Gastroesophageal sphincter (tissue), 4 donors: ENCODE measurements at regions not wholly inside any gene's neighbourhood (a gene's known extent, or its start where the extent isn't known, plus 50 kb on each side); places are given as distances from the start of the nearest gene placed in this dataset.

Source experiments
- ATAC-seq: fragments of 150-250 bp; one replicate; pipeline ENCODE4 v1.9.1; 2016; ENCODE audit warnings: mild to moderate bottlenecking, moderate library complexity
- H3K27ac ChIP-seq, 4 donors: fragments of 200-600 bp; sonication (generic) in 3 of 4; 1 replicate in 3 of 4; 2 replicates in 1 of 4; pipeline ENCODE4 v1.5.1; 2016 to 2019
- H3K27me3 ChIP-seq: fragments of 200-600 bp; sonication (generic); one replicate; pipeline ENCODE4 v1.5.1; 2019
- H3K36me3 ChIP-seq, 2 donors: fragments of 200-600 bp; sonication (generic); one replicate each; pipeline ENCODE4 v1.5.1; 2019; ENCODE audit warnings: control low read depth in 1 of 2
- H3K4me1 ChIP-seq, 3 donors: fragments of 200-600 bp; sonication (generic); 1 replicate in 2 of 3; 2 replicates in 1 of 3; pipeline ENCODE4 v1.5.1; 2016 to 2019; ENCODE audit warnings: control low read depth in 2 of 3
- H3K4me3 ChIP-seq, 2 donors: fragments of 200-600 bp; sonication (generic); one replicate each; pipeline ENCODE4 v1.5.1; 2019; ENCODE audit warnings: mild to moderate bottlenecking in 1 of 2, moderate library complexity in 1 of 2
- H3K9me3 ChIP-seq, 3 donors: fragments of 200-600 bp; sonication (generic); one replicate each; pipeline ENCODE4 v1.5.1; 2017 to 2019; ENCODE audit warnings: control low read depth in 2 of 3
- EP300 ChIP-seq: sonication (generic); formaldehyde crosslinking; IDR thresholded peaks from one replicate; pipeline ENCODE4 v1.6.1; 2017; ENCODE audit warnings: antibody characterized with exemption, mild to moderate bottlenecking
- POLR2A ChIP-seq, 2 donors: fragments of 450-650 bp; IDR thresholded peaks; one replicate each; pipeline ENCODE4 v1.6.1; 2017; ENCODE audit warnings: antibody characterized with exemption in 2 of 2, mild to moderate bottlenecking in 2 of 2, moderate library complexity in 1 of 2
- POLR2AphosphoS5 ChIP-seq: sonication (generic); formaldehyde crosslinking; IDR thresholded peaks from one replicate; pipeline ENCODE4 v1.6.1; 2017; ENCODE audit warnings: antibody characterized with exemption
- WGBS, 2 donors: methylation state at CpG; one replicate each; pipeline ENCODE4 v1.1.5; 2018; ENCODE audit warnings: low coverage in 1 of 2; 5-methylcytosine and 5-hydroxymethylcytosine counted together
- TF ChIP-seq, protein P1 (sequence below), 4 experiments: fragments of 200-600 bp in 2 of 4; fragments of 450-650 bp in 2 of 4; sonication (generic) in 1 of 4; IDR thresholded peaks; one replicate each; pipeline ENCODE4 v1.5.1; 2017 to 2019; ENCODE audit warnings: antibody characterized with exemption in 4 of 4, mild to moderate bottlenecking in 2 of 4, moderate library complexity in 2 of 4

DNA sequence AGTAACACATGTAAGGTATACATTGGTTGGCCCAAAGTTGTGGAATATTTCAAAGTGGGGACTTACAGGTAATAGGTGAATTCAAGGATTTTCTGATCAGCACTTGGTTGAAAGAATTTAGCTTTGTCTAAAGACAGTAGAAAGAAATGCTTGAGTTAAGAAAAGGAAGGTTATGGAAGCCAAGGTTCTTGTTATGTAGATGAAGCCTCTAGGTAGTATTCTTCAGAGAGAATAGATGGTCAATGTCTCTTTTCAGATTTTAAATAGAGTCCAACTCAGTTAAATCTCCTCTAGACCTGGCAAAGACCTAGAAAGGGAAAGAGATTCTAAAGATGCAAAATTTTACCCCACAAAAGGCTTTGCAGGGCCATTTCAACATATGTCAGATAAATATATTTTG is 157.4 kb downstream of the ANKRD30B start:
- H3K4me1 ChIP-seq = no peaks in the 10 kb centered on the region
- H3K36me3 ChIP-seq = no peaks in the 10 kb centered on the region
- no peak for ATAC-seq

DNA sequence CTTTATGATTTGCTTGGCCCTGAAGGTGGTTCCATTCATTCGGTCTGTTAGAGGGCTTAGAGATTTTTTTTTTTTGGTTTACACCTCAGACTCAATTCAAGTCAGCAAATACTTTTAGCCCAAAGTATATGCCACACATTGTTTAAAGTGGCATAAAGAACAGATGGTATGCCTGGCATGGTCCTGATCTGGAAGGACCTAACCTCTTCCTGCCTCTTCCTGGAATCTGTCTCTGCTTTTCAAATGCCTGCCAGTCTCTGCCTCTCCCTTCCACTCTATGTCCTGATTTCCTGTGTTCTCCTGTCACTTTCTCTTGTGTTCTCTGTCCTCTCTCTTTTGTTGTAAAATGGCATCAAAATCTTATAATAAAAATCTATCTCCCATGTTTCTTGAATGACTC is 158.0 kb downstream of the ANKRD30B start:
- TF ChIP-seq EP300 (no peak), POLR2AphosphoS5 (no peak), POLR2A (IDR thresholded peaks at IDR 0.05) (no peak)
- TF ChIP-seq, protein P1, sequence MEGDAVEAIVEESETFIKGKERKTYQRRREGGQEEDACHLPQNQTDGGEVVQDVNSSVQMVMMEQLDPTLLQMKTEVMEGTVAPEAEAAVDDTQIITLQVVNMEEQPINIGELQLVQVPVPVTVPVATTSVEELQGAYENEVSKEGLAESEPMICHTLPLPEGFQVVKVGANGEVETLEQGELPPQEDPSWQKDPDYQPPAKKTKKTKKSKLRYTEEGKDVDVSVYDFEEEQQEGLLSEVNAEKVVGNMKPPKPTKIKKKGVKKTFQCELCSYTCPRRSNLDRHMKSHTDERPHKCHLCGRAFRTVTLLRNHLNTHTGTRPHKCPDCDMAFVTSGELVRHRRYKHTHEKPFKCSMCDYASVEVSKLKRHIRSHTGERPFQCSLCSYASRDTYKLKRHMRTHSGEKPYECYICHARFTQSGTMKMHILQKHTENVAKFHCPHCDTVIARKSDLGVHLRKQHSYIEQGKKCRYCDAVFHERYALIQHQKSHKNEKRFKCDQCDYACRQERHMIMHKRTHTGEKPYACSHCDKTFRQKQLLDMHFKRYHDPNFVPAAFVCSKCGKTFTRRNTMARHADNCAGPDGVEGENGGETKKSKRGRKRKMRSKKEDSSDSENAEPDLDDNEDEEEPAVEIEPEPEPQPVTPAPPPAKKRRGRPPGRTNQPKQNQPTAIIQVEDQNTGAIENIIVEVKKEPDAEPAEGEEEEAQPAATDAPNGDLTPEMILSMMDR (IDR thresholded peaks at IDR 0.05) = no peak
- 65% methylated on average over 1 of the region's 1 CpG; no CpG with 5 or more reads in 1 of the 2 donors for WGBS, 2 donors
- H3K4me3 ChIP-seq = no peak overlapping the region
- H3K27me3 ChIP-seq = no peaks in the 10 kb centered on the region
- H3K36me3 ChIP-seq = no peaks in the 10 kb centered on the region
- no peaks in the 10 kb centered on the region for H3K9me3 ChIP-seq
- no peak for ATAC-seq
- no peaks in the 10 kb centered on the region for H3K4me1 ChIP-seq
- no peak overlapping the region for H3K27ac ChIP-seq

More for the DNA sequence above, 157.4 kb downstream of the ANKRD30B start:
- Histone ChIP-seq H3K4me3 (no peak overlapping the region), H3K27ac (no peak overlapping the region), H3K9me3 (no peaks in the 10 kb centered on the region), H3K27me3 (no peaks in the 10 kb centered on the region)
- TF ChIP-seq POLR2AphosphoS5 (no peak), POLR2A (IDR thresholded peaks at IDR 0.05) (no peak), EP300 (no peak)
- TF ChIP-seq, protein P1 (IDR thresholded peaks at IDR 0.05) = no peak

DNA sequence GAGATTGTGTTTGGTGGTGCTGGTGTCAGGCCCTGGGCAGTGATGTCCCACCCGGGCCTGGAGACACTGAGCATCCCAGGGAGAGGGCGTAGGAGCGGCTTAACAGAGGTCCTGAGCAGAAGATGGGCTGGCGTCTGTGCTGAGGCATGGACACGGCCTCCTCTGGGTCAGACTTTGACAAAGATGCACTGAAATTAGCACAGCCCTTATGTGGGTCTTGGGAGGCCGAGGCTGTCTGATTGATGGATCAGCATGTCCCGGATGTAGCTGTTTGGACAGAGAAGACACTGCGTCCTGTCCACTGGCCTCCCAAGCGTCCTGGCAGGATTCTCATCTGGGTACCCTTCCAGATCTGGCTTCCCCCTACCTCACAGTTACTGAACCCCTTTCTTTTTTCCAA is 159.4 kb downstream of the ANKRD30B start:
- H3K27me3 ChIP-seq = no peaks in the 10 kb centered on the region
- TF ChIP-seq POLR2A (IDR thresholded peaks at IDR 0.05) = no peak
- TF ChIP-seq EP300 = no peak
- TF ChIP-seq, protein P1 (IDR thresholded peaks at IDR 0.05) = no peak
- TF ChIP-seq POLR2AphosphoS5 = no peak
- no peaks in the 10 kb centered on the region for H3K36me3 ChIP-seq
- no peaks in the 10 kb centered on the region for H3K9me3 ChIP-seq
- no peak overlapping the region for H3K27ac ChIP-seq
- no peak overlapping the region for H3K4me3 ChIP-seq
- no peak for ATAC-seq
- WGBS, 2 donors = 67 to 79% methylated on average over 3 of the region's 9 CpGs
- no peaks in the 10 kb centered on the region for H3K4me1 ChIP-seq

DNA sequence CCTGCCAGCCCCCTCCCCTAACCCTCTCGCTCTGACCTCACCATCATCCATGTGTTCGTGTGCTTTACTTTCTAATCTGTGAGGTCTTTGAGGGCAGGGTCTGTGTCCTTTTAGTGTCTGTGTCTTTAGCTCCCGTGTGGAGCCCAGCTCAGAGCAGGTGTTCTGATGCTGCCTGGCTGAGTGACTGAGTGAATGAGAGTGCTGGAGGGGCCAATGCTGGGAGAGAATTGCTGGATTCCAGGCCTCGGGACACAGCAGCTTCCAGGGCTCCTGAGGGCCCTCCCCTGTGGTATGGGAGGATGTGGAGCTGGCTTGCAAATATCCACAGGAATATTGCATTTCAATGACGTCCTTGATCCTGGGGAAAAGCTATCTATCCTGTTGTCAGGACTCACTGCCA is 160.6 kb downstream of the ANKRD30B start:
- Histone ChIP-seq H3K27me3 (no peaks in the 10 kb centered on the region), H3K4me3 (no peak overlapping the region), H3K36me3 (no peaks in the 10 kb centered on the region), H3K27ac (no peak overlapping the region), H3K4me1 (no peaks in the 10 kb centered on the region), H3K9me3 (no peaks in the 10 kb centered on the region)
- TF ChIP-seq POLR2AphosphoS5 (no peak), EP300 (no peak), POLR2A (IDR thresholded peaks at IDR 0.05) (no peak)
- TF ChIP-seq, protein P1 (IDR thresholded peaks at IDR 0.05) = no peak
- ATAC-seq = no peak
- 40 to 77% methylated on average over 1 to 3 of the region's 5 CpGs for WGBS, 2 donors

DNA sequence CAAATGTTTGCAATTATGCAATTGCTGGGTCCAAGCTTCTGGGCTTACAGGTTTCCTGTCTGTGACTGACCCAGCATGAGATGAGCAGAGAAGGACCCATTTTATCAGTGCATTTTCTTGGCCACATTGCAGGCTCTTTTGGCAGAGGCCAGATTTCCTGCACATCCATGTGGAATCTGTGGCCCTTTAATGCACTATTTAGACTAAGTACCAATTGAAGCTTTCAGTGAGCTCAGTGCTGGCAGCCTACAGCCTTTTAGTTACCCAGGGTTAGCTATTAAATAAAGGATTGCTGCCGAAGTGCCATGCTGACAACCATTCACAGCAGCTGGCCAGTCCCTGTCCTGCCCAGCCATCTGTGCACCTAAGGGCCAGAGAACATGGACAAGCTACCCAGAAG is 165.0 kb downstream of the ANKRD30B start:
- no peak overlapping the region for H3K4me3 ChIP-seq
- no peaks in the 10 kb centered on the region for H3K36me3 ChIP-seq
- no peaks in the 10 kb centered on the region for H3K4me1 ChIP-seq
- no peaks in the 10 kb centered on the region for H3K27me3 ChIP-seq
- no peaks in the 10 kb centered on the region for H3K9me3 ChIP-seq
- no peak for ATAC-seq
- TF ChIP-seq, protein P1 (IDR thresholded peaks at IDR 0.05) = no peak
- TF ChIP-seq POLR2A (IDR thresholded peaks at IDR 0.05) (no peak), POLR2AphosphoS5 (no peak), EP300 (no peak)
- 100% methylated on average over 1 of the region's 1 CpG; no CpG with 5 or more reads in 1 of the 2 donors for WGBS, 2 donors
- H3K27ac ChIP-seq = no peak overlapping the region
